ENCODE measurements at regions not wholly inside any gene's neighbourhood (a gene's known extent, or its start where the extent isn't known, plus 50 kb on each side); places are given as distances from the start of the nearest gene placed in this dataset.
"Not testable (repeated sequence)": the region's sequence is repeated elsewhere in the genome, so short reads cannot be mapped to it uniquely, and the experiment has no call there.

DNA sequence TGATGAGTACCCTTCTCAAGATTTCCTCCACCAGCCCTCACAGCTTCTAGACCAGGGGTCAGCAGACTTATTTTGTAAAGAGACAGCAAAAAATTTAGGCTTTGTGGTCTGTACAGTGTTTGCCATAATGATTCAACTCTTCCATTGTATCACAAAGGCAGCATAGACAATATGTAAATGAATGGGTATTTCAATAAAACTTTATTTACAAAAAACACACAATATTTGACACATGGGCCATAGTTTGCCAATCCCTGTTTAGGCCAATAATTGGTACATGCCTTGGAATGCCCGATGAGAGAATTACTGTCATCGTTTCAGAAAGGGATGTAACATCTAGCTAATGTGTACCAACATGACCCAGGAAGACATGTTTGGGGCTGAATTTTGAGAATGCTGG is 178.9 kb upstream of the GALNT2 start:
- DNase-seq = no peak

DNA sequence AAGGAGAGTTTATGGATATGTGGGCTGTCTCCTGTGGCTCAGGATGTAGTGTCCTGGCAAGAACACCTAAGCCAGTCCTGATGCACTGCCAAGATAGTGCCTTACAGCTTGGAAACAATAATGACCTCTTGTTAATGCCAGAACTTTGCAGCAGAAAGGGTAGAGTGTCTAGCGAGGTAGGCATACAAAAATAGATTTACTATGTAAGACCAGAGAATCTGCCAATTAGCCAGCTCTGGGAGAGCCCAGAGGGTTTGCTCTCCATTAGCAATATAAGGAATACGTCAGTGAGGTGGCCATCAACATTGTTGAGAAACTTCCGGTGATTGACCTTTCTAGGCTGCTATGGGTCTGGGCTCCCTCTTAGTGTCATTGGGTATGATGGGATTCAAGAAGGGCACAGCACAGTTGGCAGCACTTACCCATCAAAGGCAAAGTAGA is 178.5 kb upstream of the GALNT2 start:
- no peak for DNase-seq

DNA sequence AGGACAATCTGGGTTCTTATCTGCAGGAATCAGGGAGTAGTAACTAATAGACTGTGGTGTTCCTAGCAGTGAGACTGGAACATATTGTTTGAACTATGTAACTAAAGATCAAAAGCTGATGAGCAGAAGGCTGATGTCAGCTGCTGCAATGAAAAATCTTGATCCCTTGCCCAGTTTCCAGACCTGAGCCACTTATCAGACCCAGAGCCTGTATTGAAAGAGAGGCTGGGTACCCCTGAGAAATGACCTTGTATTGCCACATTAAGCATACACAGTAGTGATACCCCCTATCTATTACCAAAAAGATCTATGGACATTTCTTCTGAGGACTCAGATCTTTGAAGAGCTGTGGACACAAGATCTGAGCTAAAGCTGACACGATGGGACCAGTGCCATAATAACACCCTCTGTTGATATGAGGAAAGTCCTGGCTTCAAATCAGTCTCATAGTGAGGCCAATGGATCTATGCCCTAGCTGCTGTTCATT is 178.0 kb upstream of the GALNT2 start:
- no peak for DNase-seq

DNA sequence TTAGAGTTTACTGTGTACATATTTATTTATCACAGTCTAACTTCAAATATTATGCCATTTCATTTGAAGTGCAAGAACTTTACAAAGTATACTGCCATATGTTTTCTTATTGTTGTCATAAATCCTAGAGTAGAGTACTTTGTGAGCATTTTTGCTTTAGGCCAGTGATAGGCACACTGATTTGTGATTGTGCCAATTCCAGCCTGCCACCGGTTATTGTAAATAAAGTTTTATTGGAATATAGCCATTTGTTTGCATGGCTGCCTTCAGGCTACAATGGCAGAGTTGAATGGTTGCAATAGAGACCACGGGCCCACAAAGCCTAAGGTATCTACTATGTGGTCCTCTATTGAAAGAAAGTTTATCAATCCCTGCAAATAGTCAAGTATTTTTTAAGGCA is 175.8 kb upstream of the GALNT2 start:
- no peak for DNase-seq

DNA sequence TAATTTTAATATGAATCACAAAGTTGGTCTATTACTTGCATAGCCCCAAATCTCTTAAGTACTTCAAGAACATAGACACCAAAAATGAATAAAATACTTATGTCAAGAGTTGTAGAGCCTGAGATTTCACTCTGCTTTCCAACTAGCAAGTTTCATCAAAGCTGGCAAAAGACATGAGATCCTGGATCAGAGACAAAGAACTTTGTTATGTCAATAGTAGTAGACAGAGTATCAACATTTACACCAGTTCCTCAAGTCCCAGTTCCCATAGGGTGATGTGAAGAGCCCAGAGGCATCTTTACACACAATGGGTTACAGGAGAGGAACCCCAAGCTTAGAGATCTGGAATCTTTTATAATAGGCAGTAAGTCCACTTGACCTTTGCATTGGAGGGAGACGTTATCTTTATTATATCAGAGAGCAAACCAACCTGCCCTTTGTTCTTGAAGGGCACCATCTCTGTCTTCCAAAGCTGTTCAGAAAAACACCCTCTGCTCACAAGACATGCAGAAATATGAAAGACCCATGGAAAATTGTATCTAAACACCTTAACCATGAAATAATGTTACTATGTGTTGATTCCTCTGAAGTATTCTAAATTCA is 174.4 kb upstream of the GALNT2 start:
- no peak for DNase-seq

DNA sequence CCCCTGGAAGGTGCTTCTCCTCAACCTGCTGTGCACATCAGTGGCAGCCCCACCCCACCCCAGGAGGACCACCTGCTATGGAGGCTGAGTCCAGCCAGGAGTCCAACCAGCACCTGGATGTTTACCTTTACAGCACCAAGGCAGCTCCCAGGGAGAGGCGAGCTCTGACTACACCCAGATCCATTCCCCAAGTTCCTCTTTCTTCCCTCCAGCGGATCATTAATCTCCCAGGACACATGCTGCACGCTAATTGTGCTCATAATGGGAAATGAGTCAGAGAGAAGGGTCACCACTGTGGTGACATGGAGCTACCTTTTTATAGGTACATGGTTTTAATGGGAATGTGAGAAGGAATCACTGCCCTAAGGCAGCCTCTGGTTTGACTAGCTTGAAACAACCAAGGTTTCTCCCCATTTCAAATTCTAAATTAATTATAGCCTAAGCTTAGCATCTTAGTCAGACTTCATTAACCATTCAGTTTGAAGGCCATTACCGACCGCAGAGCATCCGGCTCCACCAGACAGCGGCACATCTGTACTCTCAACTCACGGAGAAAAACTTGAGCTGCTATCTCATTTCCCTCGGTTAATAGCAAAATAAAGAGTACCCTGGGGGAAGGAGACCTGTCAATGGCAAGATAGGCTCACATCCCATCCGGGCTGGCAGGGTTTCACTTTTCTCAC is 173.1 kb upstream of the GALNT2 start:
- DNase-seq = no peak

DNA sequence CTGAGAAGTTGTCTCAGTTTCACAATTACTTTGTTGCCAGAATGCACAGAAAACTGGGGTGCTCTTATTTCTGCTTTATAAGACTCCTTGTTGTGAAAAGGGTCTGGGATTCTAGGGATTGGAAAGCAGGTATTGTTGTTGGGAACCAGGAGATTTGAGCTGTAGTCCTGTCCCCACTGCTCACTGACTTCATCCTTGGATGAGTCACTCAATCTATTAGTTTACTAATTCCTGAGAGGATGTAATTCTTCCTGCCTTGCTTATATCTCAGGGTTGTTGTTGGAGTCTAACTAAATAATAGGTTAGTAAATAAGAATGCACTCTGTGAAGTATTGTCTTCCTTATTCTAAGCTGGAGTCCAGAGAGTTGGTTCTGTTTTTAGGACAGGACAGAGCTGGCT is 172.5 kb upstream of the GALNT2 start:
- DNase-seq = no peak

DNA sequence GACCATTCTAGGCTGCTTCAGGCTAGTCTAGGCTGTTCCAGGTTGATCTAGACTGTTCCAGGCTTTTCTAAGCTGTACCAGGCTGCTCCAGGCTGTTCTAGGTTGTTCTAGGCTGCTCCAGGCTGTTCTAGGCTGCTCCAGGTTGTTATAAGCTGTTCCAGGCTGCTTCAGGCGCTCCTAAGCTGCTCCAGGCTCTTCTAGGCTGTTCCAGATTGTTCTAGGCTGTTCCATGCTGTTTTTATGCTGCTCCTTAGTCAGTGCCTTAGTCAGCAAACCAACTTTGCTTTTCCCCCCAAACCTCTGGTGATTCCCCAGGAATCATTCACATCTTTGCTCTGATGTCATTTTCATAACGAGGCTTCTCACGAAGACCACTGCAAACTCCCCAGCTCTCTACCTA is 171.4 kb upstream of the GALNT2 start:
- DNase-seq = no peak

DNA sequence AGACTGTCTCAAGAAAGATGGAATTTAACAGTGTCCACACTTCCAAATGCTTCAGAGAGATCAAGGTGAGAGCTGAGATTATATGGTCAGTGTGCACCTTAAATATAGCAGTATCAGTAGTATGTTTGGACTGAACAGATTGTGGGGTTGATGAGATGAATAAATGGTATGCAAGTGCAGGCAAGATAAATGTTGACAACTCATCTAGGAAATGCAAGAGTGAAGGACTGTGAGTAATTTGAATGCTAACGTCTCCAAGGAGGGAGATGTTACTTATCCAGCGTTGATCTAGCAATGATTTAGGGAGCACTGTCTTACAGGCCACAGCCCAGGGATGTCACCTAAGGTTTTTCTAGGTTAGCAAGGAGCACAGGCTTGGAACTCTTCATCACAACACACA is 170.7 kb upstream of the GALNT2 start:
- DNase-seq = no peak

DNA sequence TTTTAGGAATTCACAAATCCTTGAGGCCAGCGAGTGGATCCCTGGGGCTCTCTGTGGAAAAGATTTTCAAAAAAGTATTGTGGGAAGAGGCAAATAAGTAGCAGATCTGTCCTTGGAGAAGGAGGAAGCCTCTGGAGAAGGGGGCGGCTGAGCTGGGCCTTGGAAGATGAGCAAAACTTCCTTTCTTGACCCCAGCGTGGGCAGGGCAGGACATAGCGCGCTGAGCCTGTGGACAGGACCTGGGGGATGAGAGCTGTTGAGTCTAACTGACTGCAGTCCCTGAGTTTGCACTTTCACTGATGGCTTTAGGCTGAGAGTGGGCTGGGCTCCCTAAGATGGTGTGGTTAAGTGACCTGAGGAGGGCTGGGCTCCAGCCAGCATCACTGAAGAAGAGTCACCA is 170.2 kb upstream of the GALNT2 start:
- DNase-seq = no peak

DNA sequence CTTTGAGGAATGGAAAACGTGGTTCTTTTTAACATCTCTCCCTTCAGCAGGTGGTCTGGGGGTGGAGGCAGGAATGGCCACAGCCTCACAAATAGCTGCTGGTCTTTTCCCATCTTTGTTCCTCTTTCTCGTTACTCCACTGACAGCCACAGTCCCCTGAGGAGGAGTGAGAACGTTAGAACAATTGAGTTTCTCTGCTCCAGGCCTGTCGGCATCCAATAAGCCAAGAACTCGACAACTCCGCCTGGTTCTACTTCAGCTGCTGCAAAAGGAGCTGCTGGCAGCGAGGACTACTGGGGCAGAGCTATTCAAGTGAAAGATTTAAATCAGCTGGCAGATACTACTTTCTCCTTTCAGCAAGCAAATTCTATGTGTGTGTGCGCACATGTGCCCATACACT is 169.5 kb upstream of the GALNT2 start:
- no peak for DNase-seq

DNA sequence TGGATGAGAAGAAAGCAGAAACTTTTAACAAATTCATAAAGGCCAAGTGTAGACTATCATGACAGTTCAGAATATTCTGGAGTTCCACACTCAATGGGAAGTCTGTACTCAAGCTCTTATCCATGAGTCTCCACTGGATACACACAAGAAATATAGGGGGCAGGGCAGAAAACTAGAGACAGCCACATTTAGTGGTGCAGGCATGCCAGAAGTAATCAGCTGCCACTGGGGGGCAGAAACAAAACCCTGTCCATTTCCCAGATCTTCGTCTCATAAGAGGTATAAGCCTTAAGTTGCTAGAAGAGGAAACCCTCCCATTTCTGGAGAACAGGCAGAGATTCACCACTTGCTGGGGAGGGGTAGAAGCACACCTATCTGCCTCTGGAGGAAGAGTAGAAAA is 166.8 kb upstream of the GALNT2 start:
- DNase-seq = no peak

DNA sequence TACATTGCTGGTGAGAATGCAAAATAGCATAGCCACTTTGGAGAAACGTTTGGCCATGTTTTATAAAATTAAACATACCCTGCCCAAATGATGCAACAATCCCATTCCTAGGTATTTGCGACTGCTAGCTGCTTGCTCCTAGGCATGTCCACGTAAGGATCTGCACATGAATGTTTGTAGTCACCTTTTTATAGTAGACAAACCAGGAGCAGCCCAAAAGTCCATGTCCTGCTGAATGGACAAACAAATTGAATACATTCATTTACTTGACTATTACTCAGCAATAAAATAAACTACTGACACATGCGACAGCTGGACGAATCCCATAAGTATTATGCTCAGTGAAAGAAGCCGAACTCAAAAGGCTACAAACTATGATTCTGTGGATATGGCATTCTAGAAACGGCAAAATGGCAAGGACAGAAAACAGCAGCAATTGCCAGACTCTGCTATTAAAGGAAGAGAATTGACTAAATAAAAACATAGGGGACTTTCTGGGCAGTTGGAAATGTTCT is 161.9 kb upstream of the GALNT2 start:
- DNase-seq = no peak

DNA sequence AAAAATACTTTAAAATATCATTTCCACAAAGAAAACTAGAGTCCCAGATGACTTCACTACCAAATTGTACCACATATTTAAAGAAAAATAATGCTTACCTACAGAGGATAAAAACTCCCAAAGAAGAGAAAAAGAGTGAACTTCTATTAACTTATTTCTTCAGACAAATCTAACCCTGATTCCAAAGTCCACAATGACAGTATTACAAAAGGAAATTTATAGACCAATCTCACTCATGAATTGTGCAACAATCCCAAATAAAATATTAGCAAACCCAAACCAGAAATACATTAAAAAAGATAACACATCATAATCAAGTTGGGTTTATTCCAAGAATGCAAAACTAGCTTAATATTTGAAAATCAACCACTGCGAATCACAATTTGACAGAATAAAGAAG is 161.4 kb upstream of the GALNT2 start:
- DNase-seq = no peak

DNA sequence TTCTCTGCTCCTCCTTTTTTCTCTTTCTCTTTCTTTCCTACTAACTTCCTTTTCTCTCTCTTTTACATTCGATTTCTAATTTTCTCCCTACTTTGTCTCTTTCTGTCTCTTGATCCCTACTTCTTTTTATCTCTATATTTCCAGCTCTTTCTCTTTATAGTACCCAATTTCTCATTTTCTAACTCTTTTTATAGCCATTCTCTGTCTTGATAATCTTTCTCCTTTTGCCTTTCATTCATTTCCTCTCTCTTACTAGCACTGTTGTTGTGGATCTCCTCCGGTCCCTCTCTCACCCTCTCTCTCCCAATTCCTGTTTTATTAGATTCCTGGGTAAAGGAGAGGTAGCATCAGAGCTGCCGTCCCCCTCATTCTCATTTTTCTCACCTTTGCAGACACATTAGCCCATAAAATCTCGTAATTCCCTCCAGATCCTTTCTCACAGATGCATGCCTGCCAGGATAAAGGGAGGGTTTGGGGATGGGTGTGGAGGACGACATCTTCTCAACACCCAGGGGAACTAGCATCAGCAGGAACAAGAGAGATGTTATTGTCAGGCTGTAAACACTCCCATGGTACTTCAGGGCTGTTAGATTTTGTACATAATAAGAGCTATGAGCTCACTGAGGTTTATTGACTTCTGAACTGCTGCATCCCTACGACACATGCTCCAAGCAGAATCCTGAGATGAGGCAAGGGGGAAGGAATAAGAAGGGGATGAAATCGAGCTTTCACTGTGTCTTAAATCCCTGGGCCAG is 159.0 kb upstream of the GALNT2 start:
- no peak for DNase-seq

DNA sequence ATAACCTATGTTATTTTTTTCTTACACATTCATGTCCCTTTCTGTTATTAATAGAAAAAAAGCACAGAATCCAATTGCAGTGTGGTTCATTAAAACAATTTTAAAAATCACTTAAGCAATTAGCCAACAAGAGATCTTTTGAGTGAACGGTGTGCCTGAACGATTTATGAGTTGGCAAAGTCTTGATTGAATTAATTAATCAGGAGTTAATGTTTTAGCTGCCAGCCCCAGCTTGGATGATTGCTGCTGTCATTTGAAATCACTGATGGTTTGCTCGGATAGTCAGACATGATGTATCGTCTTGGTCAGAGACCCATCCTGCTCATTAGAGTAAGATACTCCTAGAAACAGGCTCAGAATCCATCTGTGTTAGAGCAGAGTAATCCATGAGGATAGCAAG is 158.3 kb upstream of the GALNT2 start:
- DNase-seq = no peak

DNA sequence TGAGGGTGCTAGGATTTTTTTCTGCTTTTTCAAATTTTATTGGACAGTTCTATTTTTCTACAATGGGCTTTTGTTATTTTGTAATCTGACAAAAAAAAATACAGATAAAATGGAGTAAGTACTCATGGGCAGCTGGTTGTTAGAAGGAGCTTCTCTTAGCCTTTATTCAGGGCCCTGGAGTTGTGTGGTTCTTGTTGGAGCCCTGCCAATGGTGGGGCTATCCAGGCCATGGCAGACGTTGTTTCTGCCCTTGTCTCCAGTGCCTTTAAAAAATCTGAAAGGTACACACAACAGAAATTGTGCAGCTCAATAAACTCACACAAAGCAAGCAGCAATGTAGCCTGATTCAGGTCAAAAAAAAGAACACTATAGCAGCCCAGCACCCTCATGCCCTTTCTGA is 153.5 kb upstream of the GALNT2 start:
- DNase-seq = no peak

DNA sequence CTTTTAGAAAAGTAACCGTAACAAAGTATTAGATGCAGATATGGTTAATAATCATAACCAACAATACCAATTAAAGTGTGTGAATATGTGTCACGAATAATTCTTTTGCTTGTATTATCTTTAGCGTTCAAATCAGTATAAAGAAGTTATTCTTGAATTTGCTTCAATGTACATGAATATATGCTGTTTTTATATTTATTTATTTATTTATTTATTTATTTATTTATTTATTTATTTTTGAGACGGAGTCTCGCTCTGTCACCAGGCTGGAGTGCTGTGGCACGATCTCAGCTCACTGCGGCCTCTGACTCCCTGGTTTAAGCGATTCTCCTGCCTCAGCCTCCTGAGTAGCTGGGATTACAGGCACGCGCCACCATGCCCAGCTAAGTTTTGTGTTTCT is 147.6 kb upstream of the GALNT2 start:
- DNase-seq = not testable (repeated sequence)

DNA sequence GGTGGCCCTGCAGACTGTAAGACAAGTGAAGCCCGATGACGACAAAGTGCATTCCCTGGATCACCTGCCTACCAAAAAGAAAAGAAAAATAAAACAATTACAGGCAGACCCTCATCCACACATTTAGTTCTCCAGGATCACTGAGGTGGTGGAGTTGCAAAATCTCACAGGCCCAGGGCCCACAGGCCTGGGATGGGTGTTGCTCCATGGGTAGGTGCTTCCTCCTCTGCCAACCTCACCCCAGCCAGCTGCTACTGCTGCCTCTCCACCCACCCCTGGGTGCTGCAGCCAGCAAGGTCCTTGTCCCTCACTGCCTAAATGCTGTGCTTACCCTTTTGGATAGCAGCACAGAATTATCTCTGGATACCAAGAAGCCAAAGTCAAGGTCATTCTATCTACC is 146.4 kb upstream of the GALNT2 start:
- DNase-seq = no peak

DNA sequence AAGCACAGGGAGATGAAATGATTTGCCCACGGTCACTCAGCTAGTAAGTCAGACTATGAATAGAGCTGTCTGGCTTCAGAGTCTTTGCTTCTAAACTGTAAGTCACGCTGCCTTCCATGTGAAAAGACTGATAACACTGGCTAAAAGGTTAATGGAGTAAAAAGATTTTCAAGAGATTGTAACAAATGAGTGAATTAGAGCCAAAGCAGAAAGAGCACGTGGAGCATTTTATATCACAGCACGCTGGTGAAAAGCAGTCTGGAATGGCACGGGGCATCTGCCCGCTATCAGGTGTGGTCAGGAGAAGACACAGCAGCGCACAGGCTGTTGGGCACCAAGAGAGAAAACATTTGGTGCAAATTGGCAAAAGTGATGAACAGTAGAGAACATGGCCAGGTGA is 144.8 kb upstream of the GALNT2 start:
- no peak for DNase-seq

DNA sequence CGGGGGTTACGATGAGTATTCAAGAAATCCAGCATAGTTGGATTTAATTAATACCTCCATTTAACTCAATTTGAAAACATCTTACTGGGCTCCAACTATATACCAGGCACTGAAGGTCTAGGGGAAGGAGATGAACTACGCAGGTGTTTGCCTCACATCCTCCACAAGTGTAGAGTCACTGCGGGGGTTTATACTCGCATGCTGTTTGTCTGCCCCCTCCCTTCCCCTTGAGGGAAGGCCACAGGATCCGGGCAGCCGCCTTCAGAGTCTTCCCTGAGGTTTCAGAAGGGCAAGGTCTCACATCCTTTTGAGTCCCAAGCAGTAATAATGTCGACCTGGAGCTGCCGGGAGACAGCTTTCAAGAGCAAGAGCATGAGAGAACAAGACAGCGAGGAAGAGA is 142.4 kb upstream of the GALNT2 start:
- DNase-seq = no peak

DNA sequence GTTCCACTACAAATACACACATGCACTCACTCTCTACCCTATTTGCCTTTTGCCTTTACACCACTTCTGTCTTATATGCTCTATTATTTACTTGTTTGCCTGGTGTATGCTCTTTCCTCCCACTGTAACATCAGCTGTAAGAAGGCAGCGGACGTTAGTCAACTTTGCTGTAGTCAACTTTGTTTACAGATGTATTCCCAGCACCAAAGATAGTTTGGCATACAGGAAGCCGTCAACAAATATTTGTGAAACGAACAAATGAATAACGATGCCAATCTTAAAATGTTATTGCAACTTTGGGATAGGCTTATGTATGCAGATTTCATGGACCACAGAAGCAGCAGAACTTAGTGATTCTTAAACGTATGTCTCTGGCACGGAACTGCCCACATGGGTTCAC is 138.3 kb upstream of the GALNT2 start:
- DNase-seq = no peak

DNA sequence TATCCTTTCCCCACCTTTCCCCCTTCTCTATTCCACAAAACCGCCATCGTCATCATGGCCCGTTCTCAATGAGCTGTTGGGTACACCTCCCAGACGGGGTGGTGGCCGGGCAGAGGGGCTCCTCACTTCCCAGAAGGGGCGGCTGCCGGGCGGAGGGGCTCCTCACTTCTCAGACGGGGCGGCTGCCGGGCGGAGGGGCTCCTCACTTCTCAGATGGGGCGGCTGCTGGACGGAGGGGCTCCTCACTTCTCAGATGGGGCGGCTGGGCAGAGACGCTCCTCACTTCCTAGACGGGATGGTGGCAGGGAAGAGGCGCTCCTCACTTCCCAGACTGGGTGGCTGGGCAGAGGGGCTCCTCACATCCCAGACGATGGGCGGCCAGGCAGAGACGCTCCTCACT is 135.3 kb upstream of the GALNT2 start:
- DNase-seq = not testable (repeated sequence)

DNA sequence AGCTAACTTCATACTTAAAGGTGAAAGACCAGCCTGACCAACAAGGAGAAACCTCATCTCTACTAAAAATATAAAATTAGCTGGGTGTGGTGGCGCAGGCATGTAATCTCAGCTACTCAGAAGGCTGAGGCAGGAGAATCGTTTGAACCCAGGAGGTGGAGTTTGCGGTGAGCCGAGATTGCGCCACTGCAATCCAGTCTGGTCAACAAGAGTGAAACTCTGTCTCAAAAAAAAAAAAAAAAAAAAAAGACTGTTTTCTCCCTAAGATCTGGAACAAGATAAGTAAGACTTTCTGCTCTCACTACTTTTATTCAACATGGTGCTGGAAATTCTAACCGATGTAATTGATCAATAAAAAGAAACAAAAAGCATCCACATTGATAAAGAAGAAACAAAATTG is 131.9 kb upstream of the GALNT2 start:
- DNase-seq = not testable (repeated sequence)

All from activated CD4-positive, alpha-beta T cell treated with anti-CD3 and anti-CD28 coated beads, Interleukin-2, amount 50 U/mL, for 48 hours (primary cell).